GM23338 (cell line): ENCODE measurements at regions not wholly inside any gene's neighbourhood (a gene's known extent, or its start where the extent isn't known, plus 50 kb on each side); places are given as distances from the start of the nearest gene placed in this dataset.

Experiments used
- ATAC-seq: fragments of 200-7000 bp; cut with Tn5 transposase; 3 replicates; pipeline ENCODE4 v1.9.1; 2020
- DNase-seq: peaks from one replicate; pipeline ENCODE4 v3.0.0-alpha.2; 2015; ENCODE audit warnings: low spot score
- H2AFZ ChIP-seq: fragments of 200-600 bp; sonication (generic); 2 replicates; pipeline ENCODE4 v1.8.0; 2016; ENCODE audit warnings: antibody characterized with exemption, mild to moderate bottlenecking, moderate library complexity
- H3F3A ChIP-seq: fragments of 200-600 bp; sonication (generic); replicated peaks from 2 replicates; pipeline ENCODE4 v1.8.0; 2017; ENCODE audit warnings: antibody characterized with exemption, mixed run types, low read depth
- H3K27ac ChIP-seq: fragments of 200-600 bp; sonication (generic); 2 replicates; pipeline ENCODE4 v1.6.1; 2016; ENCODE audit warnings: low read depth
- H3K27me3 ChIP-seq: fragments of 200-600 bp; sonication (generic); 2 replicates; pipeline ENCODE4 v1.8.0; 2016; ENCODE audit warnings: mild to moderate bottlenecking, mixed run types, moderate library complexity; ENCODE audit not compliant: insufficient read depth
- H3K36me3 ChIP-seq: fragments of 200-600 bp; sonication (generic); 2 replicates; pipeline ENCODE4 v1.8.0; 2016; ENCODE audit warnings: mild to moderate bottlenecking; ENCODE audit not compliant: insufficient read depth
- H3K4me1 ChIP-seq: fragments of 200-600 bp; sonication (generic); 2 replicates; pipeline ENCODE4 v1.8.0; 2016; ENCODE audit warnings: mild to moderate bottlenecking, moderate library complexity; ENCODE audit not compliant: insufficient read depth
- H3K4me2 ChIP-seq: fragments of 200-600 bp; sonication (generic); 2 replicates; pipeline ENCODE4 v1.7.1; 2017; ENCODE audit warnings: mixed run types
- H3K4me3 ChIP-seq: fragments of 200-600 bp; sonication (generic); 2 replicates; pipeline ENCODE4 v1.6.1; 2016; ENCODE audit warnings: mixed run types
- H3K79me2 ChIP-seq: fragments of 200-600 bp; sonication (generic); replicated peaks from 2 replicates; pipeline ENCODE4 v1.8.0; 2017; ENCODE audit warnings: mild to moderate bottlenecking; ENCODE audit not compliant: insufficient read depth
- H3K9me2 ChIP-seq: fragments of 200-600 bp; sonication (generic); 2 replicates; pipeline ENCODE4 v1.8.0; 2017; ENCODE audit not compliant: insufficient read depth
- H4K20me1 ChIP-seq: fragments of 200-600 bp; sonication (generic); replicated peaks from 2 replicates; pipeline ENCODE4 v1.8.0; 2017; ENCODE audit warnings: mild to moderate bottlenecking; ENCODE audit not compliant: insufficient read depth
- H3K27ac Mint-ChIP-seq: 2 replicates; pipeline ENCODE4 v1.8.0; 2020; ENCODE audit warnings: inconsistent platforms, mild to moderate bottlenecking, moderate library complexity, mixed read lengths
- H3K27me3 Mint-ChIP-seq: 3 replicates; pipeline ENCODE4 v1.8.0; 2022; ENCODE audit warnings: low read depth, mild to moderate bottlenecking, moderate library complexity, mixed read lengths, inconsistent platforms; ENCODE audit not compliant: insufficient read depth, poor library complexity
- H3K36me3 Mint-ChIP-seq: 3 replicates; pipeline ENCODE4 v1.8.0; 2021; ENCODE audit warnings: low read depth, mild to moderate bottlenecking, inconsistent platforms, moderate library complexity, mixed read lengths
- H3K4me1 Mint-ChIP-seq: 3 replicates; pipeline ENCODE4 v1.8.0; 2020; ENCODE audit warnings: mild to moderate bottlenecking, inconsistent platforms, mixed read lengths
- H3K4me3 Mint-ChIP-seq: 3 replicates; pipeline ENCODE4 v1.8.0; 2021; ENCODE audit warnings: moderate library complexity, mild to moderate bottlenecking, inconsistent platforms, mixed read lengths
- H3K9me3 Mint-ChIP-seq: 3 replicates; pipeline ENCODE4 v1.8.0; 2020; ENCODE audit warnings: moderate library complexity, mild to moderate bottlenecking, inconsistent platforms, mixed read lengths
- CTCF ChIP-seq, 2 experiments: fragments of 200-600 bp in 1 of 2; sonication (generic) in 1 of 2; conservative IDR thresholded peaks; 2 replicates each; pipeline versions ENCODE4 v1.5.1 to v1.6.1; 2016 to 2017; ENCODE audit warnings: antibody characterized with exemption in 2 of 2, low read depth in 2 of 2, mild to moderate bottlenecking in 2 of 2, moderate library complexity in 1 of 2
- ETS1 ChIP-seq: IDR thresholded peaks from 2 replicates; pipeline ENCODE4 v1.6.1; 2016; ENCODE audit warnings: antibody characterized with exemption
- EZH2 ChIP-seq: fragments of 200-600 bp; sonication (generic); IDR thresholded peaks from one replicate; pipeline ENCODE4 v1.8.0; 2017; ENCODE audit warnings: antibody characterized with exemption, mild to moderate bottlenecking, low read depth; ENCODE audit not compliant: unreplicated experiment
- EZH2phosphoT487 ChIP-seq: fragments of 200-600 bp; sonication (generic); IDR thresholded peaks from one replicate; pipeline ENCODE4 v1.8.1; 2018; ENCODE audit warnings: antibody characterized with exemption; ENCODE audit not compliant: unreplicated experiment
- JUNB ChIP-seq: IDR thresholded peaks from one replicate; pipeline ENCODE4 v1.6.1; 2016; ENCODE audit warnings: antibody characterized with exemption; ENCODE audit not compliant: unreplicated experiment
- NANOG ChIP-seq: IDR thresholded peaks from 2 replicates; pipeline ENCODE4 v1.6.1; 2016; ENCODE audit warnings: antibody characterized with exemption, borderline replicate concordance
- POLR2AphosphoS5 ChIP-seq: IDR thresholded peaks from 2 replicates; pipeline ENCODE4 v1.6.1; 2016; ENCODE audit warnings: antibody characterized with exemption, low read depth
- REST ChIP-seq: IDR thresholded peaks from one replicate; pipeline ENCODE4 v1.6.1; 2018; ENCODE audit warnings: antibody characterized with exemption; ENCODE audit not compliant: unreplicated experiment
- STAT1 ChIP-seq: IDR thresholded peaks from one replicate; pipeline ENCODE4 v1.6.1; 2016; ENCODE audit warnings: antibody characterized with exemption; ENCODE audit not compliant: unreplicated experiment
- ZNF331 ChIP-seq: fragments of 250-450 bp; sonication (Bioruptor Pico); IDR thresholded peaks from 2 replicates; pipeline ENCODE4 v1.5.0; 2020; ENCODE audit warnings: low read depth, mild to moderate bottlenecking, moderate library complexity
- ZNF462 ChIP-seq: fragments of 250-450 bp; sonication (Bioruptor Pico); IDR thresholded peaks from 2 replicates; pipeline ENCODE4 v1.5.0; 2020; ENCODE audit warnings: mild to moderate bottlenecking, moderate library complexity

GRCh38 chr6:71153755-71154325 lies 134.8 kb upstream of the OGFRL1 start:
- H3K27me3 ChIP-seq, result no peaks in the 10 kb centered on the region
- H3K36me3 ChIP-seq, result no peaks in the 10 kb centered on the region
- Mint-ChIP-seq H3K4me1 (peaks cover 45% of the 10 kb centered on the region), H3K27me3 (no peaks in the 10 kb centered on the region), H3K9me3 (no peaks in the 10 kb centered on the region), H3K36me3 (no peaks in the 10 kb centered on the region), H3K4me3 (no peak overlapping the region), H3K27ac (peak overlapping the region; percentile 25)
- H3K4me1 ChIP-seq, result peaks cover 41% of the 10 kb centered on the region
- H3K9me2 ChIP-seq, result no peaks in the 10 kb centered on the region
- ATAC-seq (peak; percentile 59), DNase-seq (peak; percentile 1)
- no peaks in the 10 kb centered on the region for H3F3A ChIP-seq
- TF ChIP-seq STAT1 (no peak), EZH2 (no peak), ZNF462 (CRISPR knock-in tag) (no peak), EZH2phosphoT487 (no peak), JUNB (no peak), CTCF (conservative IDR thresholded peaks at IDR 0.05; ENCODE audit: low read depth in 2 of 2) (no peak), ETS1 (no peak), NANOG (no peak), ZNF331 (no peak), REST (no peak), POLR2AphosphoS5 (no peak)
- H3K27ac ChIP-seq, result peak overlapping the region; percentile 53; the same call in 1 of the 2 replicates
- H3K4me2 ChIP-seq, result peak overlapping the region; percentile 31
- H3K79me2 ChIP-seq, result no peaks in the 10 kb centered on the region
- H2AFZ ChIP-seq, result peak overlapping the region; percentile 92
- H4K20me1 ChIP-seq, result no peaks in the 10 kb centered on the region
- no peak overlapping the region for H3K4me3 ChIP-seq
